ENCODE measurements at regions not wholly inside any gene's neighbourhood (a gene's known extent, or its start where the extent isn't known, plus 50 kb on each side); places are given as distances from the start of the nearest gene placed in this dataset.

DNA sequence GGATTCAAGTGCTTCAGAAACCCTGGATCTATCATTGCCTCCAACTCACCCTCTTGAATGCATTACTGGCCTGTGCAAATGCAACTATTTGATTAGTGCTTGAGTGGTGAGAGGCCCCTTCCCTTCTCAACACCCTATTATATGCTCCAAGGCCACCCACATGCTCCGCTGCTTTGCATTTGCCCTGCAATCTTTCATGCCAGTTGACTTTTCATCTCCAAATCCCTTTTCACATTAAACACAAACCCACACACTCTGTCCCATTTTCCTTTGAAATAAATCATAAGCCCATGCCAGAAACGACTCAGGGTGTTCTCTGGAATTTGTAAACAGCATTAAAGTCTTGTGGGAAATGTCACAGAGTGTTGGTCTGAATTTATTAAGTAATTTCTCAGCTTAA lies 78.9 kb upstream of the CTTNBP2NL start:
- Histone ChIP-seq H3K27me3 (ENCODE audit: control insufficient read depth, insufficient read depth, low read length) (no peaks in the 10 kb centered on the region), H3K27ac (ENCODE audit: low read depth, low read length) (no peak overlapping the region), H3K9me3 (ENCODE audit: control insufficient read depth, insufficient read depth, low read depth, low read length) (no peaks in the 10 kb centered on the region), H3K36me3 (ENCODE audit: control insufficient read depth, insufficient read depth, low read length) (no peaks in the 10 kb centered on the region), H3K4me3 (ENCODE audit: low read depth, low read length) (no peak overlapping the region), H3K4me1 (ENCODE audit: control insufficient read depth, insufficient read depth, low read length) (no peaks in the 10 kb centered on the region), H3K9ac (ENCODE audit: low read length) (no peak overlapping the region)

DNA sequence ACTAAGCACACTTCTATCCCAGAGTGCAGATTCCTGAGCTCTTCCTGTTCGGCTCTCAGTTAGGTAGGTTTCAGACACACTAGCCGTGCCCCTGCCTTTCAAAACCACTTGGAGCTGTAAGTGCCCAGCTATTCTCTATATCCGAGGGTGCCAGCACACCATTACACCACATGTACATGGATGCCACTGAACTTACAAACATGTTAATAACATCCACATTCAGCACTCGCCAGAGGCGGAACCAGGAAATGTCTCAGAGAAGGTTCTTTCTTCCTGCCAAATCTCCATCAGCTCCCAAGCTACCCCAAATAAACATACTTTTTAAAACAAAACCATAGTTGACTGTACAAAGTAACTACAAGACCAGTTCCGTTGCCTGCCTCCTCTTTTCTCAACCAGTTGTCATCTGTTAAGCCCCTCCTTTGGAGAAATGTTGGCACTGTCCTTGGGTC lies 78.4 kb upstream of the CTTNBP2NL start:
- Histone ChIP-seq H3K27me3 (ENCODE audit: control insufficient read depth, insufficient read depth, low read length) (no peaks in the 10 kb centered on the region), H3K4me3 (ENCODE audit: low read depth, low read length) (no peak overlapping the region)

DNA sequence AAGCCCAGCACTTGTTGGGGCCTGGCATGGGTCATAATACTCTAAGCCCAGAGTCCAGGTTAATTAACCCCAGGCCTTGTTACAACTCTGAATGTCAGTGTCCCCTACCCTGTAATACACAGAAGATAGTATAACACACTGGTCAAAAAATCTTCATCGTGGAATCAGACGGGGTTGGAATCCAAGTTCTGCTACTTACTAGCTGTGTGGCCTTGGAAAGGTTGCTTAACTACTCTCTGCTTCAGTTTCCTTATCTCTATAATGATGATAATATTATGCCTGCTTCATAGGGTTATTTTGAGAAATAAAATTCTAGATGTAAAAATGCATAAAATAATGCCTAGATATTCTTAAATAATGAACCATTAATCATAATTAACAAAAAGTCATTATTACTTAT lies 77.8 kb upstream of the CTTNBP2NL start:
- H3K4me3 ChIP-seq (ENCODE audit: low read depth, low read length): no peak overlapping the region
- no peaks in the 10 kb centered on the region for H3K4me1 ChIP-seq (ENCODE audit: control insufficient read depth, insufficient read depth, low read length)
- H3K27me3 ChIP-seq (ENCODE audit: control insufficient read depth, insufficient read depth, low read length): no peaks in the 10 kb centered on the region
- no peaks in the 10 kb centered on the region for H3K9me3 ChIP-seq (ENCODE audit: control insufficient read depth, insufficient read depth, low read depth, low read length)
- no peak overlapping the region for H3K9ac ChIP-seq (ENCODE audit: low read length)
- no peaks in the 10 kb centered on the region for H3K36me3 ChIP-seq (ENCODE audit: control insufficient read depth, insufficient read depth, low read length)
- H3K27ac ChIP-seq (ENCODE audit: low read depth, low read length): no peak overlapping the region

More for the DNA sequence above, 78.4 kb upstream of the CTTNBP2NL start:
- H3K27ac ChIP-seq (ENCODE audit: low read depth, low read length): no peak overlapping the region
- no peak overlapping the region for H3K9ac ChIP-seq (ENCODE audit: low read length)
- no peaks in the 10 kb centered on the region for H3K4me1 ChIP-seq (ENCODE audit: control insufficient read depth, insufficient read depth, low read length)
- H3K9me3 ChIP-seq (ENCODE audit: control insufficient read depth, insufficient read depth, low read depth, low read length): no peaks in the 10 kb centered on the region
- H3K36me3 ChIP-seq (ENCODE audit: control insufficient read depth, insufficient read depth, low read length): no peaks in the 10 kb centered on the region

DNA sequence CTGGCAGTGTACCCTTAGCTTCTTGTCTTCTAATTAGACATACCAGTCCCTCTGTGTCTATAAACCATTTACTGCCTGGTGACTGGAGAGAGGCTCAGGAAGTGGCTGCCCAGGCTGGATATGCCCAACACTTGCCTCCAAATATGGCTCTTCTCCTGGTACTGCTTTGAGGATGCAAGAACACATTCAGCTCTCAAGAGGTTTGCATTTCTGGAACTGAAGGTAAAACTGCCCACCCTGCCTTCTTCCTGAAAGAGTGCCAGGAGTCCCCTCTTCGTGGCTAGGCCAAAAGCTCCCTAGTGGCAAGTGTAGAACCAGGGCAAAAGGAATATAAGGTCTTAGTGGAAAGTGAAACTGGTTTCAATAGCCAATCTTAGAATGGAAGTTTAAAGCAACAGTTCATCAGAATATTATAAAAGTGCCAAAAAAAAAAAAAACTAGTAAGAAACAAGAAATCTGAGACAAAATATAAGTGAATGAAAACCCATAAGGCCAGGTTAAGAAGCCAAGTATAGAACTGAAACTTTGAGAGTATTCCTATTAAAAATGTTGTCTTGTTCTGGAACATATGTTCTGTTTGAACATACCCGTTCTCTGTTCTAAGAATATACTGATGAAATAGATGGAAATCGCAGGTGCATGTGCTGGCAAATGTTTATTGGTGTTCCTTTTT lies 77.2 kb upstream of the CTTNBP2NL start:
- H3K9ac ChIP-seq (ENCODE audit: low read length): no peak overlapping the region

DNA sequence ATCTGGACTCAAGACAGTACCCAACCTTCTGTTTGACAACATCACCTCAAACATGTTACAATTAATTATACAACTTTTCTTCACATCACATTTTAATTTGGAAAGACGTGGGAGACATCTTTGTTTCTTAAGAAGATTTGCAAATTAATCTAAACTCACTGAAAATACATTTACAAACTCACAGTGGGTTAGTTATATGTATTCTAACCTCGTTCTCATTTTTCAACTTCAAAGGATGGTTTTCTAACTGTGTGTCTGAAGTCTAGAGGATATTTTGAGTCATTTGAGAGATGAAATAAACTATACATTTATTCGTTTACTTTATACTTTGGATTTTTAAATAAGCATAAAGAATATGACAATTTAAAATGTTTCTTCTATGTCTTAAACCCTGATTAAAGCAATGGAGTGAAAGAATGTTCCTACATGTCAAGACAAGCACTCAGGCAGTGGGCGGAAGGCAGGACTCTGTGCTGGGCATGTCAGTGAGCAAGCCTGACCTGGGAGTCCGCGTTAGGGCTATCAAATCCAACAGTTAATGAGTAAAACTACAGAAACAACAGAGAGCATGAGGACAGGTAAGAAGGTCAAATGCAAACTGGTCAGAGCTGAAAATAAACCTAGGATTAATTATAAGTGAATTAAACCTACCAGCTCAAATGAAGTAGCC lies 76.5 kb upstream of the CTTNBP2NL start:
- H3K4me1 ChIP-seq (ENCODE audit: control insufficient read depth, insufficient read depth, low read length): no peaks in the 10 kb centered on the region
- no peaks in the 10 kb centered on the region for H3K36me3 ChIP-seq (ENCODE audit: control insufficient read depth, insufficient read depth, low read length)
- no peaks in the 10 kb centered on the region for H3K9me3 ChIP-seq (ENCODE audit: control insufficient read depth, insufficient read depth, low read depth, low read length)
- H3K27ac ChIP-seq (ENCODE audit: low read depth, low read length): no peak overlapping the region
- peaks cover 4% of the 10 kb centered on the region; the same call in 1 of the 2 replicates for H3K27me3 ChIP-seq (ENCODE audit: control insufficient read depth, insufficient read depth, low read length)
- no peak overlapping the region for H3K9ac ChIP-seq (ENCODE audit: low read length)
- no peak overlapping the region for H3K4me3 ChIP-seq (ENCODE audit: low read depth, low read length)

More for the DNA sequence above, 77.2 kb upstream of the CTTNBP2NL start:
- no peaks in the 10 kb centered on the region for H3K9me3 ChIP-seq (ENCODE audit: control insufficient read depth, insufficient read depth, low read depth, low read length)
- no peaks in the 10 kb centered on the region for H3K27me3 ChIP-seq (ENCODE audit: control insufficient read depth, insufficient read depth, low read length)
- no peaks in the 10 kb centered on the region for H3K4me1 ChIP-seq (ENCODE audit: control insufficient read depth, insufficient read depth, low read length)
- H3K27ac ChIP-seq (ENCODE audit: low read depth, low read length): no peak overlapping the region
- H3K36me3 ChIP-seq (ENCODE audit: control insufficient read depth, insufficient read depth, low read length): no peaks in the 10 kb centered on the region
- no peak overlapping the region for H3K4me3 ChIP-seq (ENCODE audit: low read depth, low read length)

DNA sequence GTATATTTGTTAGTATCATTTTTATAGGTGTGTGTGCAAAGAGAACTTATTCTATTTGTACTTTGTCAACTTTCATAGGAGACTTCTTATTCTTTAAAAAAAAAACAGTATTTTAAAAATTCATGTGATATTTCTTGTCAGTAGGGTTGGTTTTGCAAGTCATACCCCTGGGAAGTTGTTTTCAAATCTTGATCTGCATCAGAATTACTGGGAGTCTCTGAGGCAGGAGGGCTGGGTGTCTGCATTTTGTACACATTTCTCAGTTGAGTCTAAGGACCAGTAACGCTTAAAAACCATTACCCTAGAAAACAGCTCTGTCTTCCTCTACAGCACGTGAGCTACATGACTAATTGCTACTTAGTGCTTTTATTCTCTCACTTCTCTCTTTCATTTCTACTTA lies 76.0 kb upstream of the CTTNBP2NL start:
- Histone ChIP-seq H3K4me3 (ENCODE audit: low read depth, low read length) (no peak overlapping the region), H3K4me1 (ENCODE audit: control insufficient read depth, insufficient read depth, low read length) (no peaks in the 10 kb centered on the region), H3K27me3 (ENCODE audit: control insufficient read depth, insufficient read depth, low read length) (peaks cover 8% of the 10 kb centered on the region; the same call in 1 of the 2 replicates), H3K9me3 (ENCODE audit: control insufficient read depth, insufficient read depth, low read depth, low read length) (no peaks in the 10 kb centered on the region), H3K27ac (ENCODE audit: low read depth, low read length) (no peak overlapping the region), H3K9ac (ENCODE audit: low read length) (no peak overlapping the region), H3K36me3 (ENCODE audit: control insufficient read depth, insufficient read depth, low read length) (no peaks in the 10 kb centered on the region)

DNA sequence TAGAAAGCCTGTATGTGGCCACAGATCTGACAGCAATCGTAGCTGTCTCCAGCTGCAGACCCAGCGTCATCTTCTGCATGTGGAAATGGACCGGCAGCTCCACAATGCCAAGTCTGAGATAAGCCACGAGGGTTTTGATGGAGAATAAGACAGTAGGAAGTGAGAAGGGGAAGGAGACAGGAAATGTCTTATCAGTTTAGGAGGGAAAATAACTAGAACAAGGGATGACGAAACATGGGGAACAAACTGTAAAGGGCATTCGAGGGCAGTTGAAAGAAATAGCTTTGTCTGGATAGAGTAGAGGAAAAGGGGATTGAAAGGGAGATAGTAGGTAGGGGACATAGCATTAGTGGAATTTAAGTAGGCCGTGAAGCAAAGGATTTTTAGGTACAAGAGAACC lies 74.0 kb upstream of the CTTNBP2NL start:
- Histone ChIP-seq H3K36me3 (ENCODE audit: control insufficient read depth, insufficient read depth, low read length) (no peaks in the 10 kb centered on the region), H3K9ac (ENCODE audit: low read length) (no peak overlapping the region), H3K27me3 (ENCODE audit: control insufficient read depth, insufficient read depth, low read length) (peaks cover 20% of the 10 kb centered on the region; the same call in 1 of the 2 replicates), H3K4me3 (ENCODE audit: low read depth, low read length) (no peak overlapping the region), H3K27ac (ENCODE audit: low read depth, low read length) (no peak overlapping the region), H3K4me1 (ENCODE audit: control insufficient read depth, insufficient read depth, low read length) (no peaks in the 10 kb centered on the region), H3K9me3 (ENCODE audit: control insufficient read depth, insufficient read depth, low read depth, low read length) (no peaks in the 10 kb centered on the region)

DNA sequence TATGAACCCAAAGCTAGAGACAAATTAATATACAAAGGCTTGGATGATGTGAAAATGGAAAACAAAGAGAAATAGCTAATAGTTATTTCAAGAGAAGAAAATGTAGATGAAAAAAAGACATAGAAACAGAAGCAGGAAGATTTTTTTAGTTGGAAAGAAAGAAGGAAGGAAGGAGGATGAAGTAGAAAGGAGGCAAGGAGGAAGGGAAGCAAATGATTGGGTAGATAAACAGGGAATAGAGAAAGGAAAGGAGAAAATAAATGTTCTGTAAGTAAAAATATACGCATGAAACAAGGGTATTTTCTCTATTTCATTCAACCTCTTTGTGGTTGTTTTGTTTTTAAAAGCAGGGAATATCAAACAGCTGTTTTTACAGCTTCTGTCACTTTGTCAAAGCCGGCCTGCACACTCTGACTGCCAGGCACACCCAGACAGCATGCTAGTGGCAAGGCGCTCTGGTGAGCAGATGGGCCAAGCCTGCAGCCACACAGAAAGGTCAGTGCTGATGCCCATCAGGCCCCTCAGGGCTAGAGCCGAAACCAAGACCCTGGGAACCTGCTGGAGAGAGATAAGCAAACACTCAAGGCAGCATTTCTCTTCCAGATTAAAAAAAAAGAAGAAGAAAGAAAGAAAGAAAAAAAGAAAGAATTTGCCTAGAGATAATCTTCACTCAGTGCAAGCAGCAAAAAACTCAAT lies 72.9 kb upstream of the CTTNBP2NL start:
- no peaks in the 10 kb centered on the region for H3K36me3 ChIP-seq (ENCODE audit: control insufficient read depth, insufficient read depth, low read length)
- no peak overlapping the region for H3K4me3 ChIP-seq (ENCODE audit: low read depth, low read length)
- peaks cover 20% of the 10 kb centered on the region; the same call in 1 of the 2 replicates for H3K27me3 ChIP-seq (ENCODE audit: control insufficient read depth, insufficient read depth, low read length)
- H3K9me3 ChIP-seq (ENCODE audit: control insufficient read depth, insufficient read depth, low read depth, low read length): no peaks in the 10 kb centered on the region
- no peaks in the 10 kb centered on the region for H3K4me1 ChIP-seq (ENCODE audit: control insufficient read depth, insufficient read depth, low read length)
- no peak overlapping the region for H3K27ac ChIP-seq (ENCODE audit: low read depth, low read length)
- no peak overlapping the region for H3K9ac ChIP-seq (ENCODE audit: low read length)

DNA sequence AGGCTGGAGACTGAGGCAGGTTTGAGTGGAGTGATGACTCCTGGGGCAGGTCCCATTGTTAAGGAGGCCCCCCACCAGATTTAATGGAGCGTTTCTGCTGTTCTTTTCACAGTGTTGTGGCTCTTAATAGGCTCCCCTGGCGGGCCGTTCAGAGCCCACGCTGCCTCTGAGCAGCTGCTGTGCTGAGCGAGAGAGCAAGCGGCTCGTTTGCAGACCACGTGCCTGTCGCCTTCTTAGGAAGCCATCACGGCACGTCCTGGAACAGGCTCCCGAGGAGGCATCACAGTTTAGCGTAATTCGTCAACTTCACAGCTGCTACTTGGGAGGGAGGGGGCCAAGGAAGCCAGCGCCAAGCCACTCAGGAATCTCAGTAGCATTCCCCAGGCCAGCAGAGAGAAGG lies 70.5 kb upstream of the CTTNBP2NL start:
- no peaks in the 10 kb centered on the region for H3K4me1 ChIP-seq (ENCODE audit: control insufficient read depth, insufficient read depth, low read length)
- no peak overlapping the region for H3K9ac ChIP-seq (ENCODE audit: low read length)
- H3K9me3 ChIP-seq (ENCODE audit: control insufficient read depth, insufficient read depth, low read depth, low read length): no peaks in the 10 kb centered on the region
- no peak overlapping the region for H3K4me3 ChIP-seq (ENCODE audit: low read depth, low read length)
- H3K36me3 ChIP-seq (ENCODE audit: control insufficient read depth, insufficient read depth, low read length): no peaks in the 10 kb centered on the region
- no peak overlapping the region for H3K27ac ChIP-seq (ENCODE audit: low read depth, low read length)
- peaks cover 20% of the 10 kb centered on the region; the same call in 1 of the 2 replicates for H3K27me3 ChIP-seq (ENCODE audit: control insufficient read depth, insufficient read depth, low read length)

DNA sequence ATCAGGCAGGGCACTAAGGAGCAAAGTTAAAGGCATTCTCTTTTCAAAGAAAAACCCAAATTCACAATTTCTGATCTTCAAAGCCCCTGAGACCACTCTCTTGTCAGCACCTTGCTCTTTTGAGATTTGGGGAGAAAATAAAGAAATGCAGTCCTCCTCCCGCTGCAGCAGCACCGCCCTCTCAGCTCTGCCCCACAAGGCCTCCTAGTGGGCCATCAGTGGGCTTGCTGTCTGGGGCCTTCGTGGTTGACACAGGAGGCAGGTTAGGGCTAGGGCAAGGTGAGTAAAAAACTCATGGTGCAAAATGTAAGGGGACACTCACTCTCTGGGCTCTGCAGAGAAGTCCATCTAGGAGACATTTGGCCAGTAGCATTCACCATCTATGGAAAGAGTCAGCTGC lies 67.4 kb upstream of the CTTNBP2NL start:
- no peak overlapping the region for H3K9ac ChIP-seq (ENCODE audit: low read length)
- H3K9me3 ChIP-seq (ENCODE audit: control insufficient read depth, insufficient read depth, low read depth, low read length): no peaks in the 10 kb centered on the region
- no peaks in the 10 kb centered on the region for H3K4me1 ChIP-seq (ENCODE audit: control insufficient read depth, insufficient read depth, low read length)
- H3K4me3 ChIP-seq (ENCODE audit: low read depth, low read length): no peak overlapping the region
- no peaks in the 10 kb centered on the region for H3K36me3 ChIP-seq (ENCODE audit: control insufficient read depth, insufficient read depth, low read length)
- H3K27ac ChIP-seq (ENCODE audit: low read depth, low read length): no peak overlapping the region
- H3K27me3 ChIP-seq (ENCODE audit: control insufficient read depth, insufficient read depth, low read length): peaks cover 20% of the 10 kb centered on the region; the same call in 1 of the 2 replicates
